Astrocyte (in vitro differentiated cells and primary cell): ENCODE measurements at regions not wholly inside any gene's neighbourhood (a gene's known extent, or its start where the extent isn't known, plus 50 kb on each side); places are given as distances from the start of the nearest gene placed in this dataset.

ENCODE experiments used
- DNase-seq: peaks from one replicate; pipeline ENCODE4 v3.0.0-alpha.2; 2010; ENCODE audit warnings: low read depth
- FAIRE-seq: peaks from 2 replicates; lab custom pipeline; 2011; peaks lifted over from hg19 to GRCh38; lab: Jason Lieb, UNC
- H2AFZ ChIP-seq: 2 replicates; pipeline ENCODE4 v1.6.0; 2012; ENCODE audit warnings: low read depth, low read length, inconsistent platforms
- H3K27ac ChIP-seq: 2 replicates; pipeline ENCODE4 v1.5.1; 2011; ENCODE audit warnings: low read depth, low read length, inconsistent platforms
- H3K27me3 ChIP-seq: 2 replicates; pipeline ENCODE4 v1.6.0; 2011; ENCODE audit warnings: low read length, inconsistent platforms; ENCODE audit not compliant: insufficient read depth
- H3K36me3 ChIP-seq: 2 replicates; pipeline ENCODE4 v1.5.1; 2011; ENCODE audit warnings: low read length, inconsistent platforms; ENCODE audit not compliant: insufficient read depth
- H3K4me1 ChIP-seq: 2 replicates; pipeline ENCODE4 v1.5.1; 2011; ENCODE audit warnings: low read length, inconsistent platforms; ENCODE audit not compliant: insufficient read depth
- H3K4me2 ChIP-seq: 2 replicates; pipeline ENCODE4 v1.6.0; 2012; ENCODE audit warnings: low read length, inconsistent platforms
- H3K4me3 ChIP-seq: 2 replicates; pipeline ENCODE4 v1.5.1; 2011; ENCODE audit warnings: low read depth, mild to moderate bottlenecking, low read length, inconsistent platforms; ENCODE audit not compliant: insufficient read depth
- H3K79me2 ChIP-seq: 2 replicates; pipeline ENCODE4 v1.6.0; 2012; ENCODE audit warnings: mild to moderate bottlenecking, low read length, inconsistent platforms; ENCODE audit not compliant: insufficient read depth
- H3K9ac ChIP-seq: 2 replicates; pipeline ENCODE4 v1.6.0; 2012; ENCODE audit warnings: mild to moderate bottlenecking, low read length, inconsistent platforms
- H3K9me3 ChIP-seq: 2 replicates; pipeline ENCODE4 v1.5.1; 2012; ENCODE audit warnings: low read depth, mild to moderate bottlenecking, low read length, inconsistent platforms; ENCODE audit not compliant: insufficient read depth
- H4K20me1 ChIP-seq: 2 replicates; pipeline ENCODE4 v1.6.0; 2012; ENCODE audit warnings: low read length, inconsistent platforms; ENCODE audit not compliant: insufficient read depth
- H3K27ac Mint-ChIP-seq: one replicate; pipeline ENCODE4 v1.8.0; 2021; ENCODE audit warnings: mild to moderate bottlenecking, mixed read lengths; ENCODE audit not compliant: unreplicated experiment
- H3K27me3 Mint-ChIP-seq: one replicate; pipeline ENCODE4 v1.8.0; 2021; ENCODE audit warnings: low read depth, mixed read lengths; ENCODE audit not compliant: unreplicated experiment
- H3K36me3 Mint-ChIP-seq: one replicate; pipeline ENCODE4 v1.8.0; 2021; ENCODE audit warnings: low read depth, mixed read lengths; ENCODE audit not compliant: unreplicated experiment
- H3K4me1 Mint-ChIP-seq: one replicate; pipeline ENCODE4 v1.8.0; 2021; ENCODE audit warnings: low read depth, mixed read lengths; ENCODE audit not compliant: unreplicated experiment
- H3K4me3 Mint-ChIP-seq: one replicate; pipeline ENCODE4 v1.8.0; 2021; ENCODE audit warnings: mild to moderate bottlenecking, moderate library complexity, mixed read lengths; ENCODE audit not compliant: unreplicated experiment
- H3K9me3 Mint-ChIP-seq: one replicate; pipeline ENCODE4 v1.8.0; 2021; ENCODE audit warnings: mild to moderate bottlenecking, mixed read lengths; ENCODE audit not compliant: unreplicated experiment
- CTCF ChIP-seq: IDR thresholded peaks from 2 replicates; pipeline ENCODE4 v1.5.1; 2011; ENCODE audit warnings: low read depth, mild to moderate bottlenecking, inconsistent platforms, low read length, moderate library complexity; ENCODE audit not compliant: insufficient read depth
- EZH2 ChIP-seq: IDR thresholded peaks from 2 replicates; pipeline ENCODE4 v1.6.1; 2012; ENCODE audit warnings: mild to moderate bottlenecking, low read length, inconsistent platforms; ENCODE audit not compliant: insufficient read depth

- DNase-seq (no peak), FAIRE-seq (no peak)
- no peaks in the 10 kb centered on the region for H3K27me3 Mint-ChIP-seq
- Histone ChIP-seq H3K4me3 (no peak overlapping the region), H4K20me1 (no peaks in the 10 kb centered on the region), H3K4me1 (no peaks in the 10 kb centered on the region), H3K27ac (no peak overlapping the region), H3K9ac (no peak overlapping the region), H3K9me3 (no peaks in the 10 kb centered on the region), H3K4me2 (no peak overlapping the region), H3K27me3 (no peaks in the 10 kb centered on the region), H2AFZ (no peak overlapping the region), H3K79me2 (no peaks in the 10 kb centered on the region), H3K36me3 (no peaks in the 10 kb centered on the region)
- H3K9me3 Mint-ChIP-seq = no peaks in the 10 kb centered on the region
- no peaks in the 10 kb centered on the region for H3K4me1 Mint-ChIP-seq
- no peak overlapping the region for H3K4me3 Mint-ChIP-seq
- no peak for TF ChIP-seq CTCF
- no peak for TF ChIP-seq EZH2
- no peak overlapping the region for H3K27ac Mint-ChIP-seq
- H3K36me3 Mint-ChIP-seq = no peaks in the 10 kb centered on the region
Measured at GRCh38 chr15:95503640-95504225, 826.8 kb upstream of the NR2F2 start.

- H3K36me3 Mint-ChIP-seq = no peaks in the 10 kb centered on the region
- H3K9me3 Mint-ChIP-seq = peaks cover 1% of the 10 kb centered on the region
- peak; percentile 55 for DNase-seq
- Histone ChIP-seq H3K4me1 (no peaks in the 10 kb centered on the region), H3K79me2 (no peaks in the 10 kb centered on the region), H3K27ac (no peak overlapping the region), H3K4me3 (no peak overlapping the region), H3K9ac (no peak overlapping the region), H3K36me3 (no peaks in the 10 kb centered on the region), H4K20me1 (no peaks in the 10 kb centered on the region), H2AFZ (no peak overlapping the region), H3K9me3 (no peaks in the 10 kb centered on the region), H3K4me2 (no peak overlapping the region), H3K27me3 (no peaks in the 10 kb centered on the region)
- no peak overlapping the region for H3K4me3 Mint-ChIP-seq
- no peak for FAIRE-seq
- no peaks in the 10 kb centered on the region for H3K27me3 Mint-ChIP-seq
- TF ChIP-seq CTCF (no peak), EZH2 (no peak)
- no peak overlapping the region for H3K27ac Mint-ChIP-seq
- no peaks in the 10 kb centered on the region for H3K4me1 Mint-ChIP-seq
Measured at GRCh38 chr15:95511671-95512070, 818.8 kb upstream of the NR2F2 start.

- TF ChIP-seq EZH2 (no peak), CTCF (no peak)
- no peak overlapping the region for H3K9ac ChIP-seq
- H3K27ac ChIP-seq = no peak overlapping the region
- no peaks in the 10 kb centered on the region for H3K4me1 Mint-ChIP-seq
- H3K4me3 Mint-ChIP-seq = no peak overlapping the region
- H3K9me3 Mint-ChIP-seq = peaks cover 1% of the 10 kb centered on the region
- H2AFZ ChIP-seq = no peak overlapping the region
- no peaks in the 10 kb centered on the region for H3K36me3 Mint-ChIP-seq
- FAIRE-seq (no peak), DNase-seq (no peak)
- no peaks in the 10 kb centered on the region for H3K9me3 ChIP-seq
- H3K36me3 ChIP-seq = no peaks in the 10 kb centered on the region
- no peaks in the 10 kb centered on the region for H3K4me1 ChIP-seq
- no peak overlapping the region for H3K4me2 ChIP-seq
- no peaks in the 10 kb centered on the region for H3K27me3 Mint-ChIP-seq
- no peak overlapping the region for H3K27ac Mint-ChIP-seq
- H3K27me3 ChIP-seq = no peaks in the 10 kb centered on the region
- no peaks in the 10 kb centered on the region for H3K79me2 ChIP-seq
- H4K20me1 ChIP-seq = no peaks in the 10 kb centered on the region
- H3K4me3 ChIP-seq = no peak overlapping the region
Measured at GRCh38 chr15:95512906-95513305, 817.6 kb upstream of the NR2F2 start.
